ENCODE measurements at regions not wholly inside any gene's neighbourhood (a gene's known extent, or its start where the extent isn't known, plus 50 kb on each side); places are given as distances from the start of the nearest gene placed in this dataset.
A peak's percentile ranks its signal among the peaks of the same experiment; 100 is the strongest.

- no peak for DNase-seq
Measured at GRCh38 chr10:131363416-131363815, 51.9 kb upstream of the TCERG1L start.

GRCh38 chr10:131371571-131371970 lies 60.0 kb upstream of the TCERG1L start:
- DNase-seq: no peak

GRCh38 chr10:131381576-131381975 lies 70.1 kb upstream of the TCERG1L start:
- DNase-seq: no peak

- peak; percentile 40 for DNase-seq
Measured at GRCh38 chr10:131385161-131385872, 73.8 kb upstream of the TCERG1L start.

GRCh38 chr10:131387018-131387529 lies 75.6 kb upstream of the TCERG1L start:
- no peak for DNase-seq

GRCh38 chr10:131391936-131392335 lies 80.4 kb upstream of the TCERG1L start:
- peak; percentile 78 for DNase-seq

- DNase-seq: peak; percentile 21
Measured at GRCh38 chr10:131396121-131397050, 84.9 kb upstream of the TCERG1L start.

- DNase-seq: no peak
Measured at GRCh38 chr10:131398166-131398565, 86.6 kb upstream of the TCERG1L start.

- peak; percentile 31 for DNase-seq
Measured at GRCh38 chr10:131399981-131400380, 88.5 kb upstream of the TCERG1L start.

- no peak for DNase-seq
Measured at GRCh38 chr10:131400513-131400912, 89.0 kb upstream of the TCERG1L start.

- DNase-seq: no peak
Measured at GRCh38 chr10:131402771-131403650, 91.5 kb upstream of the TCERG1L start.

- no peak for DNase-seq
Measured at GRCh38 chr10:131403936-131404335, 92.4 kb upstream of the TCERG1L start.

GRCh38 chr10:131404886-131405285 lies 93.4 kb upstream of the TCERG1L start:
- no peak for DNase-seq

GRCh38 chr10:131406676-131407392 lies 95.3 kb upstream of the TCERG1L start:
- no peak for DNase-seq

GRCh38 chr10:131418681-131419080 lies 107.2 kb upstream of the TCERG1L start:
- peak; percentile 48 for DNase-seq

GRCh38 chr10:131419797-131420196 lies 108.3 kb upstream of the TCERG1L start:
- no peak for DNase-seq

GRCh38 chr10:131420867-131421266 lies 109.3 kb upstream of the TCERG1L start:
- no peak for DNase-seq

GRCh38 chr10:131421381-131421780 lies 109.9 kb upstream of the TCERG1L start:
- no peak for DNase-seq

- DNase-seq: no peak
Measured at GRCh38 chr10:131422731-131423130, 111.2 kb upstream of the TCERG1L start.

GRCh38 chr10:131424053-131424452 lies 112.5 kb upstream of the TCERG1L start:
- no peak for DNase-seq

GRCh38 chr10:131424836-131425491 lies 113.4 kb upstream of the TCERG1L start:
- no peak for DNase-seq

Measured in eye (tissue), 1 donor.